ENCODE measurements at regions not wholly inside any gene's neighbourhood (a gene's known extent, or its start where the extent isn't known, plus 50 kb on each side); places are given as distances from the start of the nearest gene placed in this dataset.

DNA sequence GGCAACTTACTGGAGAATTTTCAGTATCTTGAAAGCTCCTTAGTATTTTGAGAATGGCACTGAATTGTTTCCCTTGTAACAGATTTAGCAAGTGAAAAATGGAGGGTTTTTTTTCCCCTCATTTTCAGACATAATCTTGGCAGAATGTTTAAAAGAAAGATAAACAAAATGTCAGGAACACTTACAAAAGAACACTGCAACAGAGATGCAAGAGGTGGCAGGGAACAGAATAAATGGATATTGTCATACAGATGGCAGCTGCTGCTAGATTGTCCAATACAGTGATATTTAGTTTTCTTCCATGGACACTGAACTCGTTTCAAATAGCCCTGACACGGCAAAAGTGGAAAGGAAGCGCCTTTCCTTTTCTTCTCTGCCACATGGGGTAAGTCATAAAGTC, 76.9 kb upstream of the ZNF608 start:
- no peak for TF ChIP-seq EZH2 (IDR thresholded peaks at IDR 0.05; ENCODE audit: low read length, unreplicated experiment)
- TF ChIP-seq, protein P1, sequence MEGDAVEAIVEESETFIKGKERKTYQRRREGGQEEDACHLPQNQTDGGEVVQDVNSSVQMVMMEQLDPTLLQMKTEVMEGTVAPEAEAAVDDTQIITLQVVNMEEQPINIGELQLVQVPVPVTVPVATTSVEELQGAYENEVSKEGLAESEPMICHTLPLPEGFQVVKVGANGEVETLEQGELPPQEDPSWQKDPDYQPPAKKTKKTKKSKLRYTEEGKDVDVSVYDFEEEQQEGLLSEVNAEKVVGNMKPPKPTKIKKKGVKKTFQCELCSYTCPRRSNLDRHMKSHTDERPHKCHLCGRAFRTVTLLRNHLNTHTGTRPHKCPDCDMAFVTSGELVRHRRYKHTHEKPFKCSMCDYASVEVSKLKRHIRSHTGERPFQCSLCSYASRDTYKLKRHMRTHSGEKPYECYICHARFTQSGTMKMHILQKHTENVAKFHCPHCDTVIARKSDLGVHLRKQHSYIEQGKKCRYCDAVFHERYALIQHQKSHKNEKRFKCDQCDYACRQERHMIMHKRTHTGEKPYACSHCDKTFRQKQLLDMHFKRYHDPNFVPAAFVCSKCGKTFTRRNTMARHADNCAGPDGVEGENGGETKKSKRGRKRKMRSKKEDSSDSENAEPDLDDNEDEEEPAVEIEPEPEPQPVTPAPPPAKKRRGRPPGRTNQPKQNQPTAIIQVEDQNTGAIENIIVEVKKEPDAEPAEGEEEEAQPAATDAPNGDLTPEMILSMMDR (conservative IDR thresholded peaks at IDR 0.05; ENCODE audit: low read depth, low read length), result no peak
- TF ChIP-seq EZH2phosphoT487 (IDR thresholded peaks at IDR 0.05; ENCODE audit: borderline replicate concordance, low read length), result no peak
